Smooth muscle cell (in vitro differentiated cells): ENCODE measurements at regions not wholly inside any gene's neighbourhood (a gene's known extent, or its start where the extent isn't known, plus 50 kb on each side); places are given as distances from the start of the nearest gene placed in this dataset.
"Not testable (repeated sequence)": the region's sequence is repeated elsewhere in the genome, so short reads cannot be mapped to it uniquely, and the experiment has no call there.

ENCODE experiments used
- DNase-seq: peaks from one replicate; lab custom pipeline; 2025; ENCODE audit not compliant: unreplicated experiment; lab: John Stamatoyannopoulos, UW
- H2AFZ ChIP-seq: fragments of 200-600 bp; sonication (generic); 2 replicates; pipeline ENCODE4 v1.6.0; 2016; ENCODE audit warnings: antibody characterized with exemption, low read depth, mild to moderate bottlenecking
- H3F3A ChIP-seq: fragments of 200-600 bp; sonication (generic); 2 replicates; pipeline ENCODE4 v1.6.0; 2017; ENCODE audit warnings: antibody characterized with exemption, low read depth
- H3K27ac ChIP-seq: fragments of 200-600 bp; sonication (generic); 2 replicates; pipeline ENCODE4 v1.5.1; 2016; ENCODE audit warnings: low read depth, mild to moderate bottlenecking
- H3K27me3 ChIP-seq: fragments of 200-600 bp; sonication (generic); 2 replicates; pipeline ENCODE4 v1.6.1; 2016; ENCODE audit warnings: low read depth, mild to moderate bottlenecking
- H3K36me3 ChIP-seq: fragments of 200-600 bp; sonication (generic); 2 replicates; pipeline ENCODE4 v1.5.1; 2016; ENCODE audit warnings: low read depth
- H3K4me1 ChIP-seq: fragments of 200-600 bp; sonication (generic); 2 replicates; pipeline ENCODE4 v1.5.1; 2016; ENCODE audit warnings: low read depth
- H3K4me2 ChIP-seq: fragments of 200-600 bp; sonication (generic); 2 replicates; pipeline ENCODE4 v1.6.0; 2016; ENCODE audit warnings: mild to moderate bottlenecking
- H3K4me3 ChIP-seq: fragments of 200-600 bp; sonication (generic); 2 replicates; pipeline ENCODE4 v1.5.1; 2016; ENCODE audit warnings: mild to moderate bottlenecking
- H3K79me2 ChIP-seq: fragments of 200-600 bp; sonication (generic); 2 replicates; pipeline ENCODE4 v1.6.0; 2016; ENCODE audit warnings: low read depth, mild to moderate bottlenecking
- H3K9ac ChIP-seq: fragments of 200-600 bp; sonication (generic); 2 replicates; pipeline ENCODE4 v1.6.0; 2016; ENCODE audit warnings: low read depth
- H3K9me3 ChIP-seq: fragments of 200-600 bp; sonication (generic); replicated peaks from 2 replicates; pipeline ENCODE4 v1.5.1; 2016; ENCODE audit warnings: low read depth
- H4K20me1 ChIP-seq: fragments of 200-600 bp; sonication (generic); 2 replicates; pipeline ENCODE4 v1.6.0; 2016; ENCODE audit warnings: low read depth
- WGBS: methylation state at CpG from one replicate; pipeline ENCODE4 v1.1.7; 2016; ENCODE audit warnings: low lambda C conversion rate; 5-methylcytosine and 5-hydroxymethylcytosine counted together
- TF ChIP-seq, protein P1 (sequence below): fragments of 200-600 bp; sonication (generic); IDR thresholded peaks from 2 replicates; pipeline ENCODE4 v1.5.1; 2017; ENCODE audit warnings: borderline replicate concordance, mild to moderate bottlenecking, antibody characterized with exemption; ENCODE audit not compliant: insufficient read depth, poor library complexity, severe bottlenecking

GRCh38 chr20:50446351-50447101 lies 63.7 kb upstream of the PTPN1 start:
- H3K9ac ChIP-seq = no peak overlapping the region
- no peak overlapping the region for H3K4me3 ChIP-seq
- WGBS = 76% methylated on average over 16 of the region's 16 CpGs

GRCh38 chr20:50447102-50447804 lies 62.9 kb upstream of the PTPN1 start:
- Histone ChIP-seq H3K4me1 (peaks cover 8% of the 10 kb centered on the region), H2AFZ (no peak overlapping the region), H4K20me1 (no peaks in the 10 kb centered on the region), H3K9me3 (no peaks in the 10 kb centered on the region), H3K27me3 (no peaks in the 10 kb centered on the region), H3K27ac (no peak overlapping the region), H3F3A (peaks cover 10% of the 10 kb centered on the region), H3K79me2 (no peaks in the 10 kb centered on the region), H3K4me3 (no peak overlapping the region), H3K9ac (no peak overlapping the region), H3K36me3 (no peaks in the 10 kb centered on the region), H3K4me2 (no peak overlapping the region)
- 87% methylated on average over 6 of the region's 6 CpGs for WGBS
- no peak for DNase-seq
- TF ChIP-seq, protein P1, sequence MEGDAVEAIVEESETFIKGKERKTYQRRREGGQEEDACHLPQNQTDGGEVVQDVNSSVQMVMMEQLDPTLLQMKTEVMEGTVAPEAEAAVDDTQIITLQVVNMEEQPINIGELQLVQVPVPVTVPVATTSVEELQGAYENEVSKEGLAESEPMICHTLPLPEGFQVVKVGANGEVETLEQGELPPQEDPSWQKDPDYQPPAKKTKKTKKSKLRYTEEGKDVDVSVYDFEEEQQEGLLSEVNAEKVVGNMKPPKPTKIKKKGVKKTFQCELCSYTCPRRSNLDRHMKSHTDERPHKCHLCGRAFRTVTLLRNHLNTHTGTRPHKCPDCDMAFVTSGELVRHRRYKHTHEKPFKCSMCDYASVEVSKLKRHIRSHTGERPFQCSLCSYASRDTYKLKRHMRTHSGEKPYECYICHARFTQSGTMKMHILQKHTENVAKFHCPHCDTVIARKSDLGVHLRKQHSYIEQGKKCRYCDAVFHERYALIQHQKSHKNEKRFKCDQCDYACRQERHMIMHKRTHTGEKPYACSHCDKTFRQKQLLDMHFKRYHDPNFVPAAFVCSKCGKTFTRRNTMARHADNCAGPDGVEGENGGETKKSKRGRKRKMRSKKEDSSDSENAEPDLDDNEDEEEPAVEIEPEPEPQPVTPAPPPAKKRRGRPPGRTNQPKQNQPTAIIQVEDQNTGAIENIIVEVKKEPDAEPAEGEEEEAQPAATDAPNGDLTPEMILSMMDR = no peak

More at GRCh38 chr20:50446351-50447101, 63.7 kb upstream of the PTPN1 start:
- no peak for DNase-seq
- no peaks in the 10 kb centered on the region for H3K36me3 ChIP-seq
- no peaks in the 10 kb centered on the region for H4K20me1 ChIP-seq
- no peak overlapping the region for H3K4me2 ChIP-seq
- no peak overlapping the region for H2AFZ ChIP-seq
- no peaks in the 10 kb centered on the region for H3K9me3 ChIP-seq
- no peak overlapping the region for H3K27ac ChIP-seq
- TF ChIP-seq, protein P1 = no peak
- no peaks in the 10 kb centered on the region for H3K79me2 ChIP-seq
- H3K27me3 ChIP-seq = no peaks in the 10 kb centered on the region
- H3K4me1 ChIP-seq = peaks cover 7% of the 10 kb centered on the region
- H3F3A ChIP-seq = peaks cover 7% of the 10 kb centered on the region

DNA sequence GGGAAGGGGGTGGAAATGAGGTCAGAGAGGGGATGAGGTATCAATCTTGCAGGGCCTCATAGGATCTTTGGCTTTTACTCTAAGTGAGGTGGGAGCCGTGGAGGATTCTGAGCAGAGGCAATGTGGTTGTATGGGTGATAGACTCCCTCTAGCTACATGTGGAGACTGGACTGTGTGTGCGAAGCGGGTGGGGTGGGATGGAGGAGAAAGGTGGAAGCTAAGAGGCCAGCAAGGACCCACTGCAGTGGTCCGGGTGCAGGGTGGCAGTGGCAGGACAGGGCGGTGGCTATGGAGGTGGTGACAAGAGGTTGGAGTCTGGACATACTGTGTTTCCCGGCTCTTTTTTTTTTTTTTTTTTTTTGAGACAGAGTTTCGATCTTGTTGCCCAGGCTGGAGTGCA lies 62.4 kb upstream of the PTPN1 start:
- TF ChIP-seq, protein P1 = no peak
- no peaks in the 10 kb centered on the region for H3K27me3 ChIP-seq
- H3K9me3 ChIP-seq = no peaks in the 10 kb centered on the region
- H3K4me2 ChIP-seq = no peak overlapping the region
- H3K36me3 ChIP-seq = no peaks in the 10 kb centered on the region
- H3F3A ChIP-seq = peaks cover 10% of the 10 kb centered on the region
- H3K79me2 ChIP-seq = no peaks in the 10 kb centered on the region
- no peak overlapping the region for H2AFZ ChIP-seq
- no peaks in the 10 kb centered on the region for H4K20me1 ChIP-seq
- no peak overlapping the region for H3K27ac ChIP-seq
- H3K4me3 ChIP-seq = no peak overlapping the region
- DNase-seq = no peak
- peaks cover 8% of the 10 kb centered on the region for H3K4me1 ChIP-seq
- H3K9ac ChIP-seq = no peak overlapping the region
- 100% methylated on average over 4 of the region's 7 CpGs for WGBS

GRCh38 chr20:50448625-50449403 lies 61.4 kb upstream of the PTPN1 start:
- H3K27ac ChIP-seq, H4K20me1 ChIP-seq, DNase-seq, H3K4me1 ChIP-seq, H3K79me2 ChIP-seq, H3K9me3 ChIP-seq, H3K36me3 ChIP-seq, H3K9ac ChIP-seq, H3K4me3 ChIP-seq, H3K27me3 ChIP-seq, H3K4me2 ChIP-seq, H2AFZ ChIP-seq: not testable (repeated sequence)
- H3F3A ChIP-seq = peaks cover 10% of the 10 kb centered on the region
- WGBS = 71% methylated on average over 8 of the region's 10 CpGs
